Fibroblast of lung (primary cell): ENCODE measurements at regions not wholly inside any gene's neighbourhood (a gene's known extent, or its start where the extent isn't known, plus 50 kb on each side); places are given as distances from the start of the nearest gene placed in this dataset.

Experiments
- EZH2 ChIP-seq: IDR thresholded peaks from 2 replicates; pipeline ENCODE4 v1.5.1; 2012; ENCODE audit warnings: low read length, control low read depth, mild to moderate bottlenecking; ENCODE audit errors: missing control alignments
- TF ChIP-seq, protein P1 (sequence below), 2 donors: IDR thresholded peaks in 1 of 2; conservative IDR thresholded peaks in 1 of 2; 1 replicate in 1 of 2; 2 replicates in 1 of 2; pipeline ENCODE4 v1.5.1; 2011 to 2012; ENCODE audit warnings: low read length in 2 of 2, control low read depth in 1 of 2, inconsistent platforms in 1 of 2, low read depth in 1 of 2, mild to moderate bottlenecking in 1 of 2

DNA sequence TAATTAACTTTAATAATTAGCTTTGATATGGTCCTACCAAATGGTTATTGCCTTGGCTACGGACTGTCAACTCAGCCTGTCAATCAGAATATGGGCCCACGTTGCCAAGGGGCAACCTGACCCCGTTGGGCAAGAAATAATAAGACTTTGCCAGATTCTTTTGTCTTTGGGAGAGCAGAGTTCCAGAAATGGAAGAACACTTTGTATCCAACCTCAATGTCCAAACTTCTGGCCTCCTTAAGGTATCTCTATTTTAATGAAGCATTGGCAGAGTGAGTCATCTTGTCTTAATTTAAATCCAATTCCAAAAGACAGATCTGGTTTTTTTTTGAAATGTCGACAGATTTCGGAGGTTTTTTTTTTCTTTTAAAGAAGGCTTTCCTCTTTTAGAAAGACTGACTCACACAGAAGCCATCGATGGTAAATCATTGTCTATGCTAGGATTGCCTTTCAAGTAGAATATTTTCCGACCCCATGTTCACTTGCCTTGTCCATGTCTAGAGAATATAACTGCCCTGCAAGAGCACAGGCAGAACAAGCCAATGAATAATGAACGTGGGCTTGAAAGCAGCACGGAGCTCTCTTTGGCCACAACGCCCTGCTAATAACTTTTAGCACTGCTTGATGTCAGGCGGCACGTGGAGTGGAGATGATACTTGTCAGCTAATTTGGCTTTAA is 190.3 kb upstream of the GATB start:
- TF ChIP-seq EZH2: no peak
- TF ChIP-seq, protein P1, sequence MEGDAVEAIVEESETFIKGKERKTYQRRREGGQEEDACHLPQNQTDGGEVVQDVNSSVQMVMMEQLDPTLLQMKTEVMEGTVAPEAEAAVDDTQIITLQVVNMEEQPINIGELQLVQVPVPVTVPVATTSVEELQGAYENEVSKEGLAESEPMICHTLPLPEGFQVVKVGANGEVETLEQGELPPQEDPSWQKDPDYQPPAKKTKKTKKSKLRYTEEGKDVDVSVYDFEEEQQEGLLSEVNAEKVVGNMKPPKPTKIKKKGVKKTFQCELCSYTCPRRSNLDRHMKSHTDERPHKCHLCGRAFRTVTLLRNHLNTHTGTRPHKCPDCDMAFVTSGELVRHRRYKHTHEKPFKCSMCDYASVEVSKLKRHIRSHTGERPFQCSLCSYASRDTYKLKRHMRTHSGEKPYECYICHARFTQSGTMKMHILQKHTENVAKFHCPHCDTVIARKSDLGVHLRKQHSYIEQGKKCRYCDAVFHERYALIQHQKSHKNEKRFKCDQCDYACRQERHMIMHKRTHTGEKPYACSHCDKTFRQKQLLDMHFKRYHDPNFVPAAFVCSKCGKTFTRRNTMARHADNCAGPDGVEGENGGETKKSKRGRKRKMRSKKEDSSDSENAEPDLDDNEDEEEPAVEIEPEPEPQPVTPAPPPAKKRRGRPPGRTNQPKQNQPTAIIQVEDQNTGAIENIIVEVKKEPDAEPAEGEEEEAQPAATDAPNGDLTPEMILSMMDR (conservative IDR thresholded peaks at IDR 0.05 in 1 of 2, IDR thresholded peaks at IDR 0.05 in 1 of 2; ENCODE audit: low read depth in 1 of 2, low read length in 2 of 2): no peak
